IPS-NIHi11 (cell line): ENCODE measurements at regions not wholly inside any gene's neighbourhood (a gene's known extent, or its start where the extent isn't known, plus 50 kb on each side); places are given as distances from the start of the nearest gene placed in this dataset.
"Not testable (repeated sequence)": the region's sequence is repeated elsewhere in the genome, so short reads cannot be mapped to it uniquely, and the experiment has no call there.

Experiments
- DNase-seq: peaks from one replicate; pipeline ENCODE4 v3.0.0; 2012; ENCODE audit warnings: mixed read lengths, low spot score

- DNase-seq = peak; percentile 9
These were observed 304.2 kb downstream of the RAB38 start for GRCh38 chr11:87871056-87871455.

GRCh38 chr11:87870086-87870485 lies 305.2 kb downstream of the RAB38 start:
- DNase-seq = no peak

DNA sequence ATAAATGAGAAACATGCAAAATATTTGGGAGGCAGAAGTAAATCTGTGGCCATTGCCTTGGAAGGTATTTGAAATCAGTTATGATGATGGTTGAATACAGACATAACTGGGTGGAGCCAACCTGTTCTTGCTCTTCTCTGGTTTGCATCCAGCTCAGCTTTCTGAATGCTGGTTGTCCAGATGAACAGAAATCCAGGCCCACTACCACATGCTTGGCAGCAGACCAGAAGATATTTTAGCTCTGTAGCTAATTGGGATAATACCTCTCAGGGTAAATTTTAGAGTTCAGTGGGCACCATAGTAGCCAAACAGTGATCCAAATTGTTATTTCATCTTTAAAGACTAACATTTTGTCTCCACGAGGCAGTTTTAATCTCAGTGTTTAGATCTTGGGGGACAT lies 308.3 kb downstream of the RAB38 start:
- no peak for DNase-seq

- DNase-seq = no peak
These were observed 314.2 kb downstream of the RAB38 start for GRCh38 chr11:87861030-87861429.

GRCh38 chr11:87859636-87860035 lies 315.6 kb downstream of the RAB38 start:
- no peak for DNase-seq

DNA sequence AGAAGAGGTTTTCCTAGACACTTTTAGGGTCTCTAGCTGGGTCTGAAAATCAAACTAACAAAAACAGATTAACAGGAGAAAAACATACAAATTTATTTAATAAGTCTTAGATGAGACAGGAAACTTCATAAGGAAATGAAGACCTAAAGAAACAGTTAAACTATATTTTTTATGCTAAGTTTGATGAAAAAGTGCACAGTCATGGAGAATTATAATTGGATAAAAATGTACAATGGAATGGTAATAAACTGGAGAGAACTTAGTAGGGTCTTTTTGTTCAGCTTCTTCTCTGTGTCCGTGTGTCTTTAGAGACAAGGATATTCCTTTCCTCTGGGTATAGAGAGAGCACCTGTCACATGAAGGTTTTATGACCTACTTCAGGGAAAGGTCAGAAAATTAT lies 323.4 kb downstream of the RAB38 start:
- no peak for DNase-seq

GRCh38 chr11:87851234-87851633 lies 324.0 kb downstream of the RAB38 start:
- DNase-seq = no peak

GRCh38 chr11:87849216-87849615 lies 326.0 kb downstream of the RAB38 start:
- no peak for DNase-seq

GRCh38 chr11:87840786-87841185 lies 334.5 kb downstream of the RAB38 start:
- no peak for DNase-seq

DNA sequence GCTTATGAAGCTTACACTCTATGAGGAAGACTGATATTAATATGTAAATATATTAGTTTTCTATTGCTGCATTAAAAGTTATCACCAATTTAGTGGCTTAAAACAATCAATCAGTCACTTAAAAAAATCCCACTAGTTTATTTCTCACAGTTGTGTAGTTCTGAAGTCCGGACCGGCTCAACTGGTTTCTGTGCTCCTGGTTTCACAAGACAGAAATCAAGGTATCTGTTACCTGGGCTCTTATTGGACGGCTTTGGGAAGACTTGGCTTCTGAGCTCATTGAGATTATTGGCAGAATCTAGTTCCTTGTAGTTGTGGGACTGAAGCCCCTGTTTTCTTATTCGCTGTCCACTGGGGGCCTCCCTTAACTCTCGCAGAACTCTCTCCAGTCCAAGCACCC lies 343.0 kb downstream of the RAB38 start:
- DNase-seq = peak; percentile 8

GRCh38 chr11:87820011-87820410 lies 355.2 kb downstream of the RAB38 start:
- no peak for DNase-seq

GRCh38 chr11:87819151-87819550 lies 356.1 kb downstream of the RAB38 start:
- DNase-seq = no peak

- DNase-seq = no peak
These were observed 362.5 kb downstream of the RAB38 start for GRCh38 chr11:87812571-87813365.

- no peak for DNase-seq
These were observed 364.8 kb downstream of the RAB38 start for GRCh38 chr11:87810486-87810885.

- no peak for DNase-seq
These were observed 366.0 kb downstream of the RAB38 start for GRCh38 chr11:87809256-87809655.

DNA sequence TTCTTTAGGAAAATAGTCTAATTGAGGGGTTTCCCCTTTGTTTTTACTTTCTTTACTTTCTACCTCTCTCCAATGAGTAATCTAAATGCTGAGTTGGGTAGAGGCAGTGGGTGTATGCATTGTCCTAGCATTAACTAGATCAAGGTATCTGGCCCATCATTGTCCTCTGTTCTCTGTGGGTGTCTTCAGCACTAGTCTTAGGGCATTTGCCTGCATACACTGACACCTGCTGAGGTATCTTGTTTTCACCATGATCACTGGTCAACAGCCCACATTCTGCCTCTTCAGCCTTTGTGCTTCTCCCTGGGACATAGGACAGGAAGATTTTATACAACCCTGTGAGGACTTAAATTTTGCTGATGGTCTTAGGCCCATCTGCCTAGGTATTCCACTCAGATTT lies 371.1 kb downstream of the RAB38 start:
- DNase-seq = peak; percentile 17

DNA sequence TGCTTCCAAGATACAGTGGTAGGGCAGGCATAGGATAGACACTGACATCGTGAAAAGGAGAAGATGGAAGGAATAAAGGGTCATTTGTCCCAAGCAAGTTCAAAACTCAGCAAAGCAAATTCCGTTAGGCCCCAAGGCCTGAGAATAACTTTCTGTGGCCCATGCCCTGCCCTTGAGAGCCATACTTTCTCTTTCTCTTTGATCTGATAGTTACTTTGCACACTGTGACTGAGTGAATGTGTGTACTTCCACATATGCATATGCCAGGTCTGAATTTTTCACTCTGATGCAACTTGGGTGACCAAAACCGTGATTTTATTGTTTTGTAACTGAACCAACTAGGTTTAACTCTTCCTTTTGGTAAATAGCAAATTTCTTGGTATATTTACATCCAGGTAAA lies 371.5 kb downstream of the RAB38 start:
- no peak for DNase-seq

DNA sequence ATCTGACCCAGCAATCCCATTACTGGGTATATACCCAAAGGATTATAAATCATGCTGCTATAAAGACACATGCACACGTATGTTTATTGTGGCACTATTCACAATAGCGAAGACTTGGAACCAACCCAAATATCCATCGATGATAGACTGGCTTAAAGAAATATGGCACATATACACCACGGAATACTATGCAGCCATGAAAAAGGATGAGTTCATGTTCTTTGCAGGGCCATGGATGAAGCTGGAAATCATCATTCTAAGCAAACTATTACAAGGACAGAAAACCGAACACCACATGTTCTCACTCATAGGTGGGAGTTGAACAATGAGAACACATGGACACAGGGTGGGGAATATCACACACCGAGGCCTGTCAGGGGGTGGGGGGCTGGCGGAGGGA lies 390.4 kb downstream of the RAB38 start:
- DNase-seq = not testable (repeated sequence)

DNA sequence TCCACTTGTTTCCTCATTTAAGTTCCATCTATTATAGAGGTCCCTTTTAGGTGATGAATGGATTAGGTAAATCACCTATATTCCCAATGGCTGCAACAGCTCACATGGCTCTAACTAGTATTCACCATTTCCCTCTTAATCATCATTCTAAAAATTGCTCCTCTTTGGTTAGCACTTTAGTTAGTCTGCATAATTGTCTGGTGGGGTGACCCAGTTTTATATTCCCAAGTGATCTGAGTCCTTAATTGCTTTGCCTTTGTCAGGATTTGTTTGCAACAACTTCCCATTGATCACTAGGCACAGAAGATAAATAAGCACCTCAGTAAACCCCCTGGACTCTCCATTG lies 395.2 kb downstream of the RAB38 start:
- no peak for DNase-seq

DNA sequence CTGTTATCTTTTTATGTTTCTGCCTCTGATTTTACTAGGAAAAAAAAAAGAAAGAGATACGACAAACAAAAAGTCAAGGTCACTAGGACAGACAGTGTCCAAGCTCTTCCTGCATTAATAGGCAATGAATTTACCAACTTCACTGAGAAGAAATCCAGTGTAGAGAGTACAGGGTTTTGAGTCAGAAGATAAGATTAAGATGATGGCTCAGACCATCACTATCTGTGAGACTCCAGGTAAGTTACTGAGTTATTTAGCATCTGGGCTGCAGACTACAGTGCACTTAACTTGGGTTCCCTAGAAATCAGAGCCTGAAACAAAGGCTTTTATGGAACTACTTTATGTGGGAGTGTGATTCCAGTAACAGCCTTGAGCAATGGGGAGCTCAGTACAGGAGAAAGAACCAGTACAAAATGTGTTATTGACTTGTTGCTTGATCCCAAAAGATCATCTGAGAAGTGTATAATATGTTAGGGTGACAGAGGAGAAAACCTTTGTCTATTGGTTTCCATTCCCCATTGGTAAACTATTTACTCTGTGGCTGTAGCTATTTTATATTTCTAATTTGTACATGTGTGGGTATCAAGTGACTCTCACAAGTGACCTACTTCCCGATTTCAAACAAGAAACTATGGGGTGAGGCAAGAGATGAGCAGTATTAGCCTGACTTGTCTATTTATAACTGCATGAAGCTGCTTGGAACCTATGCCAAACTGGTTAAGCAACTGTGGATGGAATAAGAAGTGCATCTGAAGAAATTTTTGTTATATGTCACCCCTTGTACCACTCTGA lies 395.8 kb downstream of the RAB38 start:
- no peak for DNase-seq

DNA sequence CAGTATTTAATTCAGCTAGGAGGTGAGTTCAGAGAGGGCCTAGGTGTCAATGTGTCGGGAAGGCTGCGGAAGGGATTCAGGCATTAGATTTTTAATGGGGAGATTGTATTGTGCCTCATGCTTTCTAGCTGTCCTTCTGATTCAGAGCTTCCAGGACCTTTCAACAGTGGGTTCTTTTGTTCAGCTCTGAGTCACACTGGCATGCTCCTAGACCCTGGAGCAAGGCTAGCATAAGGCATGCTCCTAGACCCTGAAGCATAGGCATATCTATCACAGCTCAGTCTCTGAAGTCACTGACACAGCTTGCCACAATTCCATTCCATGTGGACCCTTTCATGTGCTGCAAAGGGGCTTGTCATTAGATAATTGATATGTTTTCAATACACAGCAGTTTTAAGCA lies 396.9 kb downstream of the RAB38 start:
- DNase-seq = no peak

GRCh38 chr11:87775036-87775435 lies 400.2 kb downstream of the RAB38 start:
- no peak for DNase-seq

GRCh38 chr11:87769661-87770060 lies 405.6 kb downstream of the RAB38 start:
- no peak for DNase-seq

GRCh38 chr11:87767615-87768014 lies 407.6 kb downstream of the RAB38 start:
- no peak for DNase-seq
